HG03159 (cell line): ENCODE measurements at regions not wholly inside any gene's neighbourhood (a gene's known extent, or its start where the extent isn't known, plus 50 kb on each side); places are given as distances from the start of the nearest gene placed in this dataset.
"Not testable (repeated sequence)": the region's sequence is repeated elsewhere in the genome, so short reads cannot be mapped to it uniquely, and the experiment has no call there.

ENCODE experiments used
- ATAC-seq: cut with Tn5 transposase; IDR thresholded peaks from one replicate; pipeline ENCODE4 v1.9.1; 2021; ENCODE audit warnings: mild to moderate bottlenecking, moderate library complexity; ENCODE audit not compliant: unreplicated experiment

GRCh38 chr9:74403581-74403980 lies 93.6 kb upstream of the RORB start:
- no peak for ATAC-seq

GRCh38 chr9:74404620-74405019 lies 92.5 kb upstream of the RORB start:
- ATAC-seq = no peak

DNA sequence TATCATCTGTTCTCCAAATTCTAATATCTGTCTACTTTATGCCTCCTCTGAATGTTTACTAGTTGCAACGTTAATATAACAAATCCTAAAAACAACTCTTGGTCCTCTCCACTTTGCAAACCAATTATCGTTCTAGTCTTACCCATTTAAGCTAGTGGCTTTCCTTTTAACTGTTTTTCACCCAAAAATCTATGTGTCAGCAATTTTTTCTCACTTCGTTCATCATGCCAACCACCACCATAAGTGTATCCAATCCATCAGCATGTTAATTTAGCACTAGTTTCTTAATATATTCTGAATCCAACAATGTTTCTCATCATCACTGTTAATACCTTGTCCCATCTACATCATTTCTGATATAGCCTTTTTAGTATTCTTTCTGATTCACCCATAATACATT lies 90.0 kb upstream of the RORB start:
- no peak for ATAC-seq

- ATAC-seq = no peak
Observed at GRCh38 chr9:74412236-74412979, 84.7 kb upstream of the RORB start.

GRCh38 chr9:74413876-74414275 lies 83.3 kb upstream of the RORB start:
- ATAC-seq = no peak

- ATAC-seq = no peak
Observed at GRCh38 chr9:74414325-74414724, 82.8 kb upstream of the RORB start.

- ATAC-seq = no peak
Observed at GRCh38 chr9:74415995-74416394, 81.1 kb upstream of the RORB start.

DNA sequence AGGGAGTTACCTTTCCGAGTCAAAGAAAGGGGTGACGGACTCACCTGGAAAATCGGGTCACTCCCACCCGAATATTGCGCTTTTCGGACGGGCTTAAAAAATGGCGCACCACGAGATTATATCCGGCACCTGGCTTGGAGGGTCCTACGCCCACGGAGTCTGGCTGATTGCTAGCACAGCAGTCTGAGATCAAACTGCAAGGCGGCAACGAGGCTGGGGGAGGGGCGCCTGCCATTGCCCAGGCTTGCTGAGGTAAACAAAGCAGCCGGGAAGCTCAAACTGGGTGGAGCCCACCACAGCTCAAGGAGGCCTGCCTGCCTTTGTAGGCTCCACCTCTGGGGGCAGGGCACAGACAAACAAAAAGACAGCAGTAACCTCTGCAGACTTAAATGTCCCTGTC lies 72.6 kb upstream of the RORB start:
- ATAC-seq = not testable (repeated sequence)

DNA sequence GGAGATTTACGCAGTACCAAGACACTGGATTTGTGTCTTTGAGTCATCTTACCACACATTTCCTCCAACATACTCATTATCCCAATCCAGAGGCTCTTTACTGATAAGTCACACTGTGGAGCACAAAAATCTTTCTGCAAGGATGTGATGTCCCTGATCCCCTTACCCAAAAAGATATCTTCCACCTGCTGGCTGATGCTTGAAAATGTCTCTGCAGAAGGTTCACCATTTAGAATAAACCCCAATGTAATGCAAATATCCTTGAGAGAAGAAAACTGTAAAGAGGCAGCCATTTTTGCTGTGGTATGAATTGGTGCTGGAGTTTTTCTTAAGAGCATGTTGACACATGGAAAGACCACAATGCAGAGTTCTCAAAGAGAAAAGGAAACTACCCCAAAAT lies 65.7 kb upstream of the RORB start:
- ATAC-seq = no peak

DNA sequence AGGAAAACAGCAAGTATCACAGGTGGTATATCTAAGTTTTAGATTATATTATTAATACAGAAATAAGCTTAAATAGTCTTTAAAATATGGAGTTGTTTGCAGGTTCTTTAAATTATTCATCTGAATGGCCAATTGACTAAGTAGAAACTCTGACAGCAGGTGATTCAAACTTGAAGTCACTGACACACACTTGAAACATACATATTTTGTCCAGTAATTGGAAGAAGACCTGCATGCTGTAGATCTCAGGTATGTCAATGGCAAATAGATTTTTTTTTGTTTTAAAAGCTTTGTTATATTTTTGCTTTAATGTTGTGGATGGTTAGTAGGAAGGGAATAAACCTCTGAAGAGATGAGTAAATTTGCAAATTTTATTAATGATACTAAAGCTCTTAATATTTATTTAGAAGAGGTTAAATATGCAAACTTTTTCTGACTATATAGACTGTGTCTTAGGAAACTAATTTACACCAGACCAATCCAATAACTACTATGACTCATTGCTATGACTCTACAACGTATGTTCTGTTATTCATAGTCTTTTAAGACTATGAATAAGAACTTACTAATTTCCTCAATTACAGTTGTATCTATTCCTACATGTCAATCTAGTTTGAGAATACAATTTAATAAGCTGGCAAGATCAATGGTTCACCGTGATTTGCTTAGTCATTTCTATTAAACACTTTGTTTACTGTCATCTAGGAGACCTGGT lies 53.9 kb upstream of the RORB start:
- ATAC-seq = no peak

DNA sequence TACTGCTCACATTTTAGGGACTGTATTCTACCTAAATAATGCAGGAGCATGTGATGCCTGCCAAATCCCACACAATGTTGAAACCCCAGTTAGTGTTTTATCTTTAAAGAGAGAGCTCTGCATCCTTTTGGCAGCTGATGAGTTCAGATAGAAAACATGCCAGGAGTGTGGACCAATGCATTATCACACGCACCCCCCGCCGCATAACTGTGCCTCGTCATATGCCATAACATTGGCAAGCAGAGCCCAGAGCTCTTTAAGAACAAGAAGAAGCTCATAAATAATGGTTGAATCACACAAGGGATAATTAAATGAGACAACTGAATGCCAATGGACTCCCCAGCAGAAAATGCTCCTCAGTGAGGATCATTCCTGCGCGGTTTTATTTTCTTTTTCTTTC lies 52.8 kb upstream of the RORB start:
- ATAC-seq = no peak
